ENCODE measurements at regions not wholly inside any gene's neighbourhood (a gene's known extent, or its start where the extent isn't known, plus 50 kb on each side); places are given as distances from the start of the nearest gene placed in this dataset.

DNA sequence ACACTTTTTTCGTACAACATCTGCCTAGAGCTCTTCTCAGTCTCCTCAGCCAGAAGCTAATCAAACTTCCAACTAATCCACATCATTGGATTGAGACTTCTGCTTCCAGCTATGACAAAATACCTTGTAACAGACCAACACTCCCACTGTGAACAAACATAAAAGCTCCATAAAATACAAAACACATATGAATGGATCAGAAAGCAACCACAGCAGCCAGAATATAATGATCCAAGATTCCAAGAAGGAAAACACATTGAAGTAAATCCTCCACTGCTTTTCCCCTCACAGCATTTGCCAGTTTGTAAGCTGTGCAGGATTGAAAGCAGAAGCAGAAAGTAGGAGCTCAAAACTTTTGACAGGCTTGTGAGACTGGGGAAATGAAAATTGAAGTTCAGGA, 863.2 kb downstream of the TUSC7 start (continued):
- TF ChIP-seq, protein P1, sequence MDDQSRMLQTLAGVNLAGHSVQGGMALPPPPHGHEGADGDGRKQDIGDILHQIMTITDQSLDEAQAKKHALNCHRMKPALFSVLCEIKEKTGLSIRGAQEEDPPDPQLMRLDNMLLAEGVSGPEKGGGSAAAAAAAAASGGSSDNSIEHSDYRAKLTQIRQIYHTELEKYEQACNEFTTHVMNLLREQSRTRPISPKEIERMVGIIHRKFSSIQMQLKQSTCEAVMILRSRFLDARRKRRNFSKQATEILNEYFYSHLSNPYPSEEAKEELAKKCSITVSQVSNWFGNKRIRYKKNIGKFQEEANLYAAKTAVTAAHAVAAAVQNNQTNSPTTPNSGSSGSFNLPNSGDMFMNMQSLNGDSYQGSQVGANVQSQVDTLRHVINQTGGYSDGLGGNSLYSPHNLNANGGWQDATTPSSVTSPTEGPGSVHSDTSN (IDR thresholded peaks at IDR 0.05): no peak
- TF ChIP-seq, protein P2, sequence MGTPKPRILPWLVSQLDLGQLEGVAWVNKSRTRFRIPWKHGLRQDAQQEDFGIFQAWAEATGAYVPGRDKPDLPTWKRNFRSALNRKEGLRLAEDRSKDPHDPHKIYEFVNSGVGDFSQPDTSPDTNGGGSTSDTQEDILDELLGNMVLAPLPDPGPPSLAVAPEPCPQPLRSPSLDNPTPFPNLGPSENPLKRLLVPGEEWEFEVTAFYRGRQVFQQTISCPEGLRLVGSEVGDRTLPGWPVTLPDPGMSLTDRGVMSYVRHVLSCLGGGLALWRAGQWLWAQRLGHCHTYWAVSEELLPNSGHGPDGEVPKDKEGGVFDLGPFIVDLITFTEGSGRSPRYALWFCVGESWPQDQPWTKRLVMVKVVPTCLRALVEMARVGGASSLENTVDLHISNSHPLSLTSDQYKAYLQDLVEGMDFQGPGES (IDR thresholded peaks at IDR 0.05; ENCODE audit: low read depth, low read length): no peak
- no peak for TF ChIP-seq EP300 (IDR thresholded peaks at IDR 0.05; ENCODE audit: borderline replicate concordance in 1 of 2, low read depth in 1 of 2, low read length in 1 of 2)
- no peak for TF ChIP-seq CHD2 (IDR thresholded peaks at IDR 0.05; ENCODE audit: low read length, partially characterized antibody)
- TF ChIP-seq GABPA (IDR thresholded peaks at IDR 0.05; ENCODE audit: low read depth): no peak

DNA sequence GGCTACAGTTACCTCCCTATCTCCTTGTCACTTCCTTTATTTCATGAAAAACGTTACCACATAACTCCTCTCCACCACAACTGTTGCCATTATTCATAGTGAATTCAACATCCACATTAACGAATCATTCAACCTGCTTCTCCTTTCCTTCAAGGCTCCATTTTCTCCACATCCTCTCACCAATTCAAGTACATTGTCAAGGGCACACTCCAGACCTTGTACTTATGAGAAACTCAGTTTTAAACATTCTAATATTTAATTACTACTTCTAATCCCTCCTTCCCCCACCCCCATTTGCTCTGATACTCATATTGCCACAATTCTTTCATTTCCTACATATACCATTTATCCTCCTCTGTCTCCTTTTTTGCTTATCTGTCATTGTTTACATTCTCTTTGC, 871.2 kb downstream of the TUSC7 start:
- no peaks in the 10 kb centered on the region for H3K27me3 ChIP-seq (ENCODE audit: insufficient read depth)
- WGBS (ENCODE audit: low lambda C conversion rate): 45% methylated on average over 2 of the region's 2 CpGs
- H3K4me3 ChIP-seq (ENCODE audit: low read depth in 2 of 2, low read length in 1 of 2): no peak overlapping the region
- H3K27ac ChIP-seq (ENCODE audit: low read depth in 2 of 2, low read length in 1 of 2): no peak overlapping the region
- H2AFZ ChIP-seq (ENCODE audit: low read depth): no peak overlapping the region
- no peak for DNase-seq
- H3F3A ChIP-seq (replicated peaks; ENCODE audit: insufficient read depth): no peaks in the 10 kb centered on the region
- no peaks in the 10 kb centered on the region for H3K36me3 ChIP-seq (replicated peaks in 1 of 2; ENCODE audit: control insufficient read depth in 1 of 2, insufficient read depth in 2 of 2, low read length in 1 of 2)
- TF ChIP-seq CHD2 (IDR thresholded peaks at IDR 0.05; ENCODE audit: low read length, partially characterized antibody) (no peak), ELF1 (IDR thresholded peaks at IDR 0.05) (no peak), EP300 (IDR thresholded peaks at IDR 0.05; ENCODE audit: borderline replicate concordance in 1 of 2, low read depth in 1 of 2, low read length in 1 of 2) (no peak), GATA2 (CRISPR knock-in tag; IDR thresholded peaks at IDR 0.05) (no peak), JUND (IDR thresholded peaks at IDR 0.05) (no peak), FOSL2 (IDR thresholded peaks at IDR 0.05; ENCODE audit: borderline replicate concordance, low read depth) (no peak), SMC3 (IDR thresholded peaks at IDR 0.05; ENCODE audit: low read depth, low read length) (no peak), MEF2A (IDR thresholded peaks at IDR 0.05; ENCODE audit: borderline replicate concordance, low read depth) (no peak), FOXM1 (IDR thresholded peaks at IDR 0.05; ENCODE audit: low read depth) (no peak), TAF1 (IDR thresholded peaks at IDR 0.05; ENCODE audit: borderline replicate concordance, low read depth, low read length) (no peak), RXRA (IDR thresholded peaks at IDR 0.05; ENCODE audit: borderline replicate concordance, low read depth) (no peak), MXI1 (IDR thresholded peaks at IDR 0.05; ENCODE audit: low read depth, low read length) (no peak), SIN3A (IDR thresholded peaks at IDR 0.05; ENCODE audit: borderline replicate concordance, low read depth, low read length) (no peak), NFIC (IDR thresholded peaks at IDR 0.05; ENCODE audit: borderline replicate concordance) (no peak), TEAD4 (IDR thresholded peaks at IDR 0.05; ENCODE audit: borderline replicate concordance, insufficient read depth) (no peak)
- TF ChIP-seq, protein P3, sequence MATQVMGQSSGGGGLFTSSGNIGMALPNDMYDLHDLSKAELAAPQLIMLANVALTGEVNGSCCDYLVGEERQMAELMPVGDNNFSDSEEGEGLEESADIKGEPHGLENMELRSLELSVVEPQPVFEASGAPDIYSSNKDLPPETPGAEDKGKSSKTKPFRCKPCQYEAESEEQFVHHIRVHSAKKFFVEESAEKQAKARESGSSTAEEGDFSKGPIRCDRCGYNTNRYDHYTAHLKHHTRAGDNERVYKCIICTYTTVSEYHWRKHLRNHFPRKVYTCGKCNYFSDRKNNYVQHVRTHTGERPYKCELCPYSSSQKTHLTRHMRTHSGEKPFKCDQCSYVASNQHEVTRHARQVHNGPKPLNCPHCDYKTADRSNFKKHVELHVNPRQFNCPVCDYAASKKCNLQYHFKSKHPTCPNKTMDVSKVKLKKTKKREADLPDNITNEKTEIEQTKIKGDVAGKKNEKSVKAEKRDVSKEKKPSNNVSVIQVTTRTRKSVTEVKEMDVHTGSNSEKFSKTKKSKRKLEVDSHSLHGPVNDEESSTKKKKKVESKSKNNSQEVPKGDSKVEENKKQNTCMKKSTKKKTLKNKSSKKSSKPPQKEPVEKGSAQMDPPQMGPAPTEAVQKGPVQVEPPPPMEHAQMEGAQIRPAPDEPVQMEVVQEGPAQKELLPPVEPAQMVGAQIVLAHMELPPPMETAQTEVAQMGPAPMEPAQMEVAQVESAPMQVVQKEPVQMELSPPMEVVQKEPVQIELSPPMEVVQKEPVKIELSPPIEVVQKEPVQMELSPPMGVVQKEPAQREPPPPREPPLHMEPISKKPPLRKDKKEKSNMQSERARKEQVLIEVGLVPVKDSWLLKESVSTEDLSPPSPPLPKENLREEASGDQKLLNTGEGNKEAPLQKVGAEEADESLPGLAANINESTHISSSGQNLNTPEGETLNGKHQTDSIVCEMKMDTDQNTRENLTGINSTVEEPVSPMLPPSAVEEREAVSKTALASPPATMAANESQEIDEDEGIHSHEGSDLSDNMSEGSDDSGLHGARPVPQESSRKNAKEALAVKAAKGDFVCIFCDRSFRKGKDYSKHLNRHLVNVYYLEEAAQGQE (IDR thresholded peaks at IDR 0.05; ENCODE audit: low read depth, low read length): no peak
- TF ChIP-seq, protein P4, sequence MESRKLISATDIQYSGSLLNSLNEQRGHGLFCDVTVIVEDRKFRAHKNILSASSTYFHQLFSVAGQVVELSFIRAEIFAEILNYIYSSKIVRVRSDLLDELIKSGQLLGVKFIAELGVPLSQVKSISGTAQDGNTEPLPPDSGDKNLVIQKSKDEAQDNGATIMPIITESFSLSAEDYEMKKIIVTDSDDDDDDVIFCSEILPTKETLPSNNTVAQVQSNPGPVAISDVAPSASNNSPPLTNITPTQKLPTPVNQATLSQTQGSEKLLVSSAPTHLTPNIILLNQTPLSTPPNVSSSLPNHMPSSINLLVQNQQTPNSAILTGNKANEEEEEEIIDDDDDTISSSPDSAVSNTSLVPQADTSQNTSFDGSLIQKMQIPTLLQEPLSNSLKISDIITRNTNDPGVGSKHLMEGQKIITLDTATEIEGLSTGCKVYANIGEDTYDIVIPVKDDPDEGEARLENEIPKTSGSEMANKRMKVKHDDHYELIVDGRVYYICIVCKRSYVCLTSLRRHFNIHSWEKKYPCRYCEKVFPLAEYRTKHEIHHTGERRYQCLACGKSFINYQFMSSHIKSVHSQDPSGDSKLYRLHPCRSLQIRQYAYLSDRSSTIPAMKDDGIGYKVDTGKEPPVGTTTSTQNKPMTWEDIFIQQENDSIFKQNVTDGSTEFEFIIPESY (IDR thresholded peaks at IDR 0.05; ENCODE audit: borderline replicate concordance, low read depth): no peak
- H3K4me2 ChIP-seq: no peak overlapping the region
- no peaks in the 10 kb centered on the region; a peak in 2 of 4 replicates for H3K4me1 ChIP-seq (ENCODE audit: control insufficient read depth in 1 of 2, insufficient read depth in 2 of 2, low read depth in 1 of 2, low read length in 1 of 2)
- POLR2A ChIA-PET: no interaction called here
- no peaks in the 10 kb centered on the region for H3K79me2 ChIP-seq (ENCODE audit: insufficient read depth)
- no peaks in the 10 kb centered on the region for H3K9me3 ChIP-seq
- H4K20me1 ChIP-seq (ENCODE audit: insufficient read depth): no peaks in the 10 kb centered on the region
- CTCF ChIA-PET: interaction anchor here (1.2 kb wide), 1 partner anchor 55 kb away, joined by 4 read pairs; no protein-coding TSS in a partner anchor
- no peaks in the 10 kb centered on the region for H3K9me2 ChIP-seq
- no peak overlapping the region for H3K9ac ChIP-seq
